RWPE2 (cell line): ENCODE measurements at regions not wholly inside any gene's neighbourhood (a gene's known extent, or its start where the extent isn't known, plus 50 kb on each side); places are given as distances from the start of the nearest gene placed in this dataset.
"Not testable (repeated sequence)": the region's sequence is repeated elsewhere in the genome, so short reads cannot be mapped to it uniquely, and the experiment has no call there.

Source experiments
- ATAC-seq: fragments of 200-7000 bp; cut with Tn5 transposase; 3 replicates; pipeline ENCODE4 v1.9.1; 2021; ENCODE audit warnings: low read depth
- DNase-seq: peaks from one replicate; pipeline ENCODE4 v3.0.0-alpha.2; 2020; ENCODE audit warnings: low spot score
- H3K27ac ChIP-seq: fragments of 450-650 bp; 2 replicates; pipeline ENCODE4 v1.5.1; 2017; ENCODE audit warnings: mild to moderate bottlenecking; ENCODE audit not compliant: poor library complexity, severe bottlenecking
- H3K27me3 ChIP-seq: fragments of 250-450 bp; sonication (Bioruptor Pico); 2 replicates; pipeline ENCODE4 v1.5.1; 2021; ENCODE audit warnings: mild to moderate bottlenecking, moderate library complexity; ENCODE audit not compliant: insufficient read depth, poor library complexity, severe bottlenecking
- H3K36me3 ChIP-seq: fragments of 250-450 bp; sonication (Bioruptor Pico); 2 replicates; pipeline ENCODE4 v1.5.1; 2020; ENCODE audit warnings: low read depth, mild to moderate bottlenecking, moderate library complexity
- H3K4me1 ChIP-seq: fragments of 250-450 bp; sonication (Bioruptor Pico); 2 replicates; pipeline ENCODE4 v1.5.1; 2021; ENCODE audit warnings: mild to moderate bottlenecking, moderate library complexity; ENCODE audit not compliant: insufficient read depth, poor library complexity, severe bottlenecking
- H3K4me3 ChIP-seq: fragments of 250-450 bp; sonication (Bioruptor Pico); 2 replicates; pipeline ENCODE4 v1.5.1; 2021; ENCODE audit warnings: mild to moderate bottlenecking, moderate library complexity; ENCODE audit not compliant: severe bottlenecking
- H3K9me3 ChIP-seq: fragments of 250-450 bp; sonication (Bioruptor Pico); 2 replicates; pipeline ENCODE4 v1.5.1; 2021; ENCODE audit warnings: mild to moderate bottlenecking, moderate library complexity; ENCODE audit not compliant: severe bottlenecking
- TF ChIP-seq, protein P1 (sequence below): fragments of 450-650 bp; IDR thresholded peaks from one replicate; pipeline ENCODE4 v1.5.1; 2017; ENCODE audit warnings: mild to moderate bottlenecking, moderate library complexity; ENCODE audit not compliant: poor library complexity, severe bottlenecking

DNA sequence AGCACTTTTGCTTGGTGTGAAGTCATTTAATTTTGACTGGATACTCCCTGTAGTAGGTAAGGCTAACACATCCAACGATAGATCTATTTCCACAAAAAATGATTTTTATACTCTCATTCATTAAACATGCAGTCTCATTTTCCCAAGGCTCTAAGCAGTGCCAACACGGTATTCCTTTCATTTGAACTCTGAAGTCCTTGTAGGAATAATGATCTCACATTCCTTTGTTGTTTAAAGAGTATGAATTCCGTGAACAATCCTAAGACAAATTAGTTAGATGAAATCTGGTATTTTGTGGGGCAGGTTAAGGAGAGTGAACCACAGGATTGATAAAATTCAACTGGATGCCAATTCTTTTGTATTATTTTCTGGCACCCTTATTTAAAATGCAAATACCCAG, 66.6 kb downstream of the LACC1 start:
- DNase-seq: no peak
- H3K27me3 ChIP-seq: no peaks in the 10 kb centered on the region
- no peaks in the 10 kb centered on the region for H3K36me3 ChIP-seq
- ATAC-seq: no peak
- no peak overlapping the region for H3K4me3 ChIP-seq
- TF ChIP-seq, protein P1, sequence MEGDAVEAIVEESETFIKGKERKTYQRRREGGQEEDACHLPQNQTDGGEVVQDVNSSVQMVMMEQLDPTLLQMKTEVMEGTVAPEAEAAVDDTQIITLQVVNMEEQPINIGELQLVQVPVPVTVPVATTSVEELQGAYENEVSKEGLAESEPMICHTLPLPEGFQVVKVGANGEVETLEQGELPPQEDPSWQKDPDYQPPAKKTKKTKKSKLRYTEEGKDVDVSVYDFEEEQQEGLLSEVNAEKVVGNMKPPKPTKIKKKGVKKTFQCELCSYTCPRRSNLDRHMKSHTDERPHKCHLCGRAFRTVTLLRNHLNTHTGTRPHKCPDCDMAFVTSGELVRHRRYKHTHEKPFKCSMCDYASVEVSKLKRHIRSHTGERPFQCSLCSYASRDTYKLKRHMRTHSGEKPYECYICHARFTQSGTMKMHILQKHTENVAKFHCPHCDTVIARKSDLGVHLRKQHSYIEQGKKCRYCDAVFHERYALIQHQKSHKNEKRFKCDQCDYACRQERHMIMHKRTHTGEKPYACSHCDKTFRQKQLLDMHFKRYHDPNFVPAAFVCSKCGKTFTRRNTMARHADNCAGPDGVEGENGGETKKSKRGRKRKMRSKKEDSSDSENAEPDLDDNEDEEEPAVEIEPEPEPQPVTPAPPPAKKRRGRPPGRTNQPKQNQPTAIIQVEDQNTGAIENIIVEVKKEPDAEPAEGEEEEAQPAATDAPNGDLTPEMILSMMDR: no peak
- no peaks in the 10 kb centered on the region for H3K9me3 ChIP-seq
- H3K4me1 ChIP-seq: no peaks in the 10 kb centered on the region
- no peak overlapping the region for H3K27ac ChIP-seq

DNA sequence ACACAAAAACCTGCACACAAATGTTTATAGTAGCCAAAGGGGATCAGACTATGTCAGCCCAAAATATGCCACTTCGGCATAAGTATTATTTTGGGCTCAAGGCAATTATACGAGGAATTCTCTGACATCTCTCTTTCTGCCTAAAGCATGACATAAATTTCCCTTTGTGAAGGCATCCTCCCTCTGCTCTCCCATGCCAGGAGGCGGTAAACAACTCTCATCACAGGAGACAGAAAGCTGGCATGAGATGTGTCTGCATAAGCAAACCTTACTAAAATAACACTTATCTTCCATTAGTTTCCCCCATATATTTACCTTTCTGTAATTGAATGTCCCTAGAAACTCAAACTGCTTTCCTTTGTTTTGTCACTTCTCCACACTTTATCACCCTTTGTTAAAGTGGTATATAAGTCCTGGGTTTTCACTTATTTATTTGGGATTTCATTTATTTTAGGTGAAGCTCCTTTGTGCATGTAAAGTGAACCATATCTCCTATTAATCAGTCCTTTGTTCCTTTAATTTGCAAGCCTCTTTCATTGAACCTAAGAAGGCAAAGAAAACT, 68.3 kb downstream of the LACC1 start:
- no peak for ATAC-seq
- Histone ChIP-seq H3K4me1 (peaks cover 2% of the 10 kb centered on the region), H3K36me3 (no peaks in the 10 kb centered on the region), H3K27me3 (no peaks in the 10 kb centered on the region), H3K4me3 (no peak overlapping the region), H3K9me3 (no peaks in the 10 kb centered on the region), H3K27ac (no peak overlapping the region)
- DNase-seq: no peak
- TF ChIP-seq, protein P1: no peak

DNA sequence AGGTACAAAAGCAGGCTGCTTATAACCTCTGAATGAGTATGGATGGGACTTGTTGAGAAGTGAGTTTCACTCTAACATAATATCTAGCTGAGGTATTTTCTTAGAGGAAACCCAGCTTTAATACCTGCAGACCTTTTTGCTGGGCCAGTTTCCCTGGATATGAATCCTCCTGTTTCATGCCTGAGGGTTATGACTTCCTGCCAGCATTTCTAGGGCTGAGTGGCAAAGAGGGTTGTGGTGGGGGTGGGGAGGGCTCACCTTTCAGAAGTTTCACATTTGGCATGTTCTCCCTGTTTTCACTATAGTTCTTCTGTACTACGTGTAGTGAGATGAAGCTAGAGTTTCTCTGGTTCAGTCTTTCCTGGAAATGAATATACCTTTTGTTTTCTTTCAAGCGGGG, 73.7 kb downstream of the LACC1 start:
- TF ChIP-seq, protein P1: no peak
- no peak overlapping the region for H3K4me3 ChIP-seq
- no peak for DNase-seq
- H3K36me3 ChIP-seq: no peaks in the 10 kb centered on the region
- peak; percentile 49; the same call in 1 of the 3 replicates for ATAC-seq
- no peaks in the 10 kb centered on the region for H3K27me3 ChIP-seq
- no peak overlapping the region for H3K27ac ChIP-seq
- no peaks in the 10 kb centered on the region for H3K9me3 ChIP-seq
- H3K4me1 ChIP-seq: peaks cover 16% of the 10 kb centered on the region

DNA sequence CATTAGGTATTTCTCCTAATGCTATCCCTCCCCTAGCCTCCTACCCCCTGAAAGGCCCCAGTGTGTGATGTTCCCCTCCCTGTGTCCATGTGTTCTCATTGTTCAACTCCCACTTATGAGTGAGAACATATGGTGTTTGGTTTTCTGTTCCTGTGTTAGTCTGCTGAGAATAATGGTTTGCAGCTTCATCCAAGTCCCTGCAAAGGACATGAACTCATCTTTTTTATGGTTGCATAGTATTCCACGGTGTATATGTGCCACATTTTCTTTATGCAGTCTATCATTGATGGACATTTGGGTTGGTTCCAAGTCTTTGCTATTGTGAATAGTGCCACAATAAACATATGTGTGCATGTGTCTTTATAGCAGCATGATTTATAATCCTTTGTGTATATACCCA, 77.3 kb downstream of the LACC1 start:
- peaks cover 16% of the 10 kb centered on the region for H3K4me1 ChIP-seq
- ATAC-seq: not testable (repeated sequence)

DNA sequence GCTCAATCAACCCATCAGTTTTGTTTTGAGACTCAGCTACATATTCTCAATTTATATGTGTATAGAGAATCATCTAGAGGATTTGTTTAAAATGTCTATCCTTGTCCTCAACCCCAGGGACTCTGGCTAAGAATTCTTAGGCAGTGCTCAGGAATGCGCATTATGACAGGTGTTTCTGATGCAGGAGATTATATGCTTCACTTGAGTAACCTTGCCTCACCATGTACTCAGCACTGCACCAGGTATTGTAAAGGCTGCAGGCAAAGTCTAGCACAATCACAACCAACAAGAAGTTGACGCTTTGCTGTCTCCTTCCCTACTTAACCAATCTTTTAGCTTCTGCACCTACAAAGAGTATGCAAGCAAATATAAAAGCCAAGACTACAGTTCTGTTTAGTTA, 79.6 kb downstream of the LACC1 start:
- H3K27me3 ChIP-seq: no peaks in the 10 kb centered on the region
- H3K36me3 ChIP-seq: no peaks in the 10 kb centered on the region
- H3K4me1 ChIP-seq: peaks cover 1% of the 10 kb centered on the region
- no peak overlapping the region for H3K4me3 ChIP-seq
- no peak for ATAC-seq
- H3K27ac ChIP-seq: no peak overlapping the region
- TF ChIP-seq, protein P1: no peak
- H3K9me3 ChIP-seq: no peaks in the 10 kb centered on the region
- DNase-seq: no peak

More for the DNA sequence above, 77.3 kb downstream of the LACC1 start:
- H3K27me3 ChIP-seq, DNase-seq, H3K4me3 ChIP-seq, H3K9me3 ChIP-seq, H3K36me3 ChIP-seq, H3K27ac ChIP-seq: not testable (repeated sequence)
